SHP77 (cell line): ENCODE measurements at regions not wholly inside any gene's neighbourhood (a gene's known extent, or its start where the extent isn't known, plus 50 kb on each side); places are given as distances from the start of the nearest gene placed in this dataset.
"Not testable (repeated sequence)": the region's sequence is repeated elsewhere in the genome, so short reads cannot be mapped to it uniquely, and the experiment has no call there.

Experiments
- DNase-seq, 2 experiments: peaks; one replicate each; lab custom pipeline; 2025; lab: John Stamatoyannopoulos, UW

DNA sequence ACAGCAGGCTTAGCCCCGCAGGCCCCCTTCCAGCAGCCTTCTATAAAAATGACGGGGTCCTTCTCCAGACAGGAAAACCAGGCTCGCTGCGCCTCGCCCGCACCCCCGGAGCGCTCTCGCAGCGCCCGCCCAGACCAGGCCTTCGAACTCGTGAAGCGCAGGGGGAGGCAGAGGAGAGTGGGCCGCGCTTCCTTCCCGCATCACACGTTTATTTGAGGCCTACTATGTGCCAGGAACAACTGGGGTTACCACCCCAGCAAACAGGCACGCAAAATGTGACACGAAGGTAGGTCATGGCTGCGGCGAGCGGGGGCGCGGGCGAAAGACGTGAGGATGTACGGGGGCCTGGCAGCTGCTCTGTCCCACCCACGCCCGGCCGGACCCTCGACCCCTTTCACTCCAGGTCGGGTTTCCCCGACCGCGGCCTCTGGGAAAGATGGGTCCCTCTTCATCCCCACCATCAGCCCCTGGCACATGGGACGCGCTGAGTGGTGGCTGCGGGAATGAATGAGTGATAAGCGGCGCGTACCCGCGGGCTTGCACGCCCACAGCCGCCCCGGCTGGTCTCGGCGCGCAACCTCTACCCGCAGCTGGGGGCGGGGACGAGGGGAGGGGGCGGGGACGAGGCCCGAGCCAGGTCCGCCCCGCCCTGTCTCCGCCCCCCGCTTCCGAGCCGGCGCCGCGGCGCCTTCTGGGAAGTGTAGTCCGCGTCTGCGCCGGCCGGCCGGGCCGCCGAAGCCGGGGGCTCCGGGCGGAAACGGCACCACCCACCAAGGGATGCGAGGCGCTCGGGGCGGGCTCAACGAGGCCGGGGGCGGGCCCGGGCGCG is 59.1 kb downstream of the ZNF467 start:
- DNase-seq: peak; percentile 80 to 87

DNA sequence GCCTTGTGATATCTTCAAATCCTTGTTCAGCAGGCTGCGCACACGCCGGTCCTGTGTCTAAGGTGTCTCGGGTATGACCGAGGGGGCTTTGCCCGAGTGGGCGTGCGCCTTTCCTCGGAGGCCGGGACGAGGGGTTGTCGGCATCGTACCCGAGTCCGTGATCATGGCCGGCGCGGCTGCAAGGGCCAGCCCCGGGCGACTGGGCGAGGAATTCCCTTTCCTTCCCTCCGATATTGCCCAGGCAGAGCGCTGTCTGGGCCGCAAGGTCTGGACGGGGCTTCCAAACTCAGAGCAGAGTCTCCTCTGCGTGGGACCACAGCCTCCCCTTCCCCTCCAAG is 59.7 kb downstream of the ZNF467 start:
- DNase-seq: no peak

DNA sequence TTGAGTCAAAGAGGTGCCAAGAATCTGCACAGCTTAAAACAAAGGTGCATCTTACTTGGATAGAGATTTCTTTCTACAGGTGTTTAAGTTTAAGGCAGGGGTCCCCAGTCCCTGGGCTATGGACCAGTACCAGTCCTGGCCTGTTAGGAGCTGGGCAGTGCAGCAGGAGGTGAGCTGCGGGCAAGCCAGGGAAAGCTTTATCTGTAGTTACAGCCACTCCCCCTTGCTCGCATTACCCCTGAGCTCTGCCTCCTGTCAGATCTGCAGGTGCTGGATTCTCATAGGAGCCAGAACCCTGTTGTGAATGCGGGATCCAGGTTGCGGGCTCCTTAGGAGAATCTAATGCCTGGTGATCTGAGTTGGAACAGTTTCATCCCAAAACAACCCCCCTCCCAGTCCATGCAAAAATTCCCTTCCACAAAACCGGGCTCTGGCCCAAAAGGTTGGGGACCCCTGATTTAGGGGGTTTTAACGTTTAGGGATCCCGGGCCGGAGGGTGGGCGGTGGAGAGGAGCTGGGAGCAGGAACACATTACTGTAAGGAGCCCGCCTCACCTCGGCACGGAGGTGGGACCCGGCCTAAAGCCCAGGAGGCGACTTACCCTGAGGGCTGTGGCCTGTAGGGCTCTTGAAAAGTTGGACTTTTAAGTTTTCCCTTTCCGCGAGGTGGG is 60.2 kb downstream of the ZNF467 start:
- DNase-seq: no peak

DNA sequence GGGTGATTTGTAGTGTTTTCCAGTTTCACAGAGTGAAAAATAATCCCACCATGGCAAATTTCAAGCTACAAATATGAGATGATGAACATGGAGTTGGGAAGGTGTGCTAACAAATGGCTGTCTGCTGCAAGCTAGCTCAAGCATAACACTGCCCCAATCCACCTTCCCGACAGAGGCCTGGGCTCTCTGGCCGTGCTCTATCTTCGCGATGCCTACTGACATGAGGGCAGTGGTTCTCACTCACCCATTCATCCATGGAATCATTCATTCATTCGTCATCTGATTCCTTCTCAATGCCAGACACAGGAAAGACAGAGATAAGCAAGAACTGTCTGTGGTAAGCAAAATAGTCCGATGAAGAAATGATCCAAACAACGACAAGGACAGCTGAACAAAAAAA is 65.4 kb downstream of the ZNF467 start:
- no peak for DNase-seq

GRCh38 chr7:149707448-149707886 is 65.9 kb downstream of the ZNF467 start:
- no peak for DNase-seq

- DNase-seq: no peak
These were observed 67.0 kb downstream of the ZNF467 start for GRCh38 chr7:149706398-149706797.

DNA sequence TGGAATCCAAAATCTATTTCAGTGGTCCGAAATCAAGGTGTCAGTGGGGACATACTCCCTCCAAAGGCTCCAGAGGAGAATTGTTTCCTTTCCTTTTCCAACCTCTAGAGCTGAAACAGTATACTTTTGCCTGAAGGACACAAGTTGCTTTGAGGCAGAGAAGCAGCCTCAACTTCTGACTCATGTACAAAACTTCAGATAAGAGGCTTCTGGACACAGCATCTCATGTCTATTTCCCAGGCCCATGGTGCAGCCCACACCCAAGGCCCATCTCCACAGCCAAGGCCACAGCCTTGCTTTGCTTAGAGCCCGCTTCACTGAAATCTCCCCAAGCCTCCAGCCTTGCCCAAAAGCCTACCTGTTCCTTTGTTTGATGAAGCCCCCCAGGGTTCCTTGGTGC is 68.9 kb downstream of the ZNF467 start:
- no peak for DNase-seq

- DNase-seq: no peak
These were observed 70.2 kb downstream of the ZNF467 start for GRCh38 chr7:149703044-149703650.

- no peak for DNase-seq
These were observed 71.7 kb downstream of the ZNF467 start for GRCh38 chr7:149701495-149702240.

- not testable (repeated sequence) for DNase-seq
These were observed 75.6 kb downstream of the ZNF467 start for GRCh38 chr7:149697767-149698166.

GRCh38 chr7:149696280-149696679 is 77.1 kb downstream of the ZNF467 start:
- DNase-seq: no peak

GRCh38 chr7:149692557-149692982 is 80.8 kb downstream of the ZNF467 start:
- DNase-seq: no peak

DNA sequence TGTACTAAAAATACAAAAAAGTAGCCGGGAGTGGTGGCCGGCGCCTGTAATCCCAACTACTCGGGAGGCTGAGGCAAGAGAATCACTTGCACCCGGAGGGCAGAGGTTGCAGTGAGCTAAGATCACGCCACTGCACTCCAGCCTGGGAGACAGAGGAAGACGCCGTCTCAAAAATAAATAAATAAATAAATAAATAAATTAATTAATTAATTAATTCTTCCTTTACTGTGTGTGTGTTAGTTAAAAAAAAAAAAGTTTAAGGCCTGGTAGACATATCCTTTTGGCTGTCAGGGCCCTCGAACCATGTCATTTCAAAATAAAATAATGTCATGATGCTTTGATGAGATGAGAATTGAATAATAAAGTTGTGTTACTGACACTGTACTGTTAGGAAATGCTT is 81.3 kb downstream of the ZNF467 start:
- DNase-seq: no peak

DNA sequence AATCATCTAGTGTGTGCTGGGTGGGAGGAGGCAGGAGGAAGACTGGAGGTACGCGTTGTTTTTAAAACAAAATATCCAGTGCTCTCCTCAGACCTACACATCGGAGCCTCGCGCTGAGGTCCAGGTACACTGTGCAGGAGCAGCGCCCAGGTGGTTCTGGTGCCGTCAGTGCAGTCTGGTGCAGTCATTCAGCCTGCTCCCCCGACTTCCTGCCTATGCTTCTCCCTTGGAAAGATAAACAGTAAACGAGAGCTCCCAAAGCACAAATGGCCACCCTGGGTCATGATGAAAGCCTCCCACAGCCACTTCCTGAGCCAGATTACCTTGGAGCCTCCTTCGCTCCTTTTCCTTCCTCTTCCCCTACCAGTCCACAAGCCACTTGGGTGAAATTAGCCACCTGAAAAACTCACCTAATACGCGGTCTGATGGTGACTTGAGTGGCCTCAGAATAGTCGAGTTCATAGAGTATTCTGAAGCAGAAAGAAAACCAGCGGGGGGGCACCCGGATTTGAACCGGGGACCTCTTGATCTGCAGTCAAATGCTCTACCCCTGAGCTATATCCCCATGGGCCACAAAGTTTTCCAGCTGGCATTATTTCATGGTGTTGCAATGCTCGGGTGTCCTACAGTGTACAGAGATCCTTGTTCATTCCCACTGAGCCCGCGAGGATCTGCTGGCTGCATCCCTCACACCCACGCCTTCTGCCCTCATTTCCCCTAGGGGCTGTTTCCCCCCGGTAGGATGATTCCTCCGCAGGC is 82.5 kb downstream of the ZNF467 start:
- peak; percentile 71 to 82 for DNase-seq

- no peak for DNase-seq
These were observed 84.1 kb downstream of the ZNF467 start for GRCh38 chr7:149689291-149689721.

GRCh38 chr7:149688836-149689235 is 84.6 kb downstream of the ZNF467 start:
- DNase-seq: no peak

- DNase-seq: not testable (repeated sequence)
These were observed 85.6 kb downstream of the ZNF467 start for GRCh38 chr7:149687820-149688219.

DNA sequence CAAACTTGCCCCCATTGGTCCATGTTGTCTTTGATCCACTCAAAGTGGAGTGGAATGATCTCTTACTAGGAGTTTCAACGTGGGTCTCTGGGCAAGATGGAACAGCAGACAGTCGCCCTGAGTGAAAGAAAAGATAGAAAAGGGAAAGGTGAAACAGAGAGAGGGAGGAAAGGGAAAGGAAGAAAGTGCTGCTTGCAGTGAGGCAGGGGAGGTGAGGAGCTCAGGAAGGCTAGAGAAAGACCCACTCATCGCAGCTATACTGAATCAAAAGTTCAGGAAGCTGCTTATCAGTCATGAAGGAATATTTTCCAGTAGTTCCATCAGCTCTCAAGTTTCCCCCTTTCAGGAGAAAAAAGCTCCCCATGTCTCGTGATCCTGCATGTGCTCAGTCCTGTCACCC is 86.9 kb downstream of the ZNF467 start:
- DNase-seq: no peak

- DNase-seq: no peak
These were observed 87.4 kb downstream of the ZNF467 start for GRCh38 chr7:149686011-149686410.

DNA sequence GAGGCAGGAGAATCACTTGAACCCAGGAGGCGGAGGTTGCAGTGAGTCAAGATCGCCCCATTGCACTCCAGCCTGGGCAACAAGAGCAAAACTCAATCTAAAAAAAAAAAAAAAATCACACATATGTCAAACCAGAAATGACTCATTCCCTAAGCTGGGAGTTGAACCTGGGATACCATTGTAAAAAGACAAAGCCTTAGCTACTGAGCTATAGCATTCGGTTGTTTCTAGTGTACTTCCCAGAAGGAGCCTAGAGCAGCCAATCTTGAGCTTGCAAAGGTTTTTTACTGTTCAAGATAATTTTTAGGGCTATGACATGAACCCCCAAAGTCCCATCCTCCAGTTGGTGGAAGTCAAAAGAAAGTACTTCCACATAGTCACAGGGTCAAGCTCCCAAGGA is 87.9 kb downstream of the ZNF467 start:
- DNase-seq: no peak

GRCh38 chr7:149683898-149684297 is 89.5 kb downstream of the ZNF467 start:
- no peak for DNase-seq

DNA sequence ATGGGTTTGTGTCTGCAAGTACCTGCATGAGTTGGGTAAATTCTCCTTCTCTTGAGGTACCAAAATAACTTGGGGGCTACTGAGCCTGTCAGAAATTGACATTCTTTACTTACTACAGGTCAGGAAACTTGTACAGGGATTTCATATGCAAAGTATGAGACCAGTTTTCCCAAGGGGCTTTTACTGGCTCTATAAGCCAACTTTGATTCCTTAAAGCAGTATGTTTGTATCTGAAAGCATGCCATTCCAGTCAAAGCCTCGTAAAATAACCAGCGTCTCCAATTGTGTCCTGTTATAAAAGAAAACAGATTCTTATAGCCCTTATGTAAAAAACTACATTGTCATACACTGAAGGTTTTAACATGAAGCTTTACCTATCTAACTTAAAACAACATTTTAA is 90.2 kb downstream of the ZNF467 start:
- DNase-seq: no peak
